Tibial nerve (tissue), 4 donors: ENCODE measurements at regions not wholly inside any gene's neighbourhood (a gene's known extent, or its start where the extent isn't known, plus 50 kb on each side); places are given as distances from the start of the nearest gene placed in this dataset.

Experiments
- CTCF ChIP-seq, 5 experiments: fragments of 200-600 bp in 3 of 5; fragments of 450-650 bp in 2 of 5; sonication (generic) in 3 of 5; IDR thresholded peaks; one replicate each; pipeline ENCODE4 v1.5.1; 2016 to 2019; ENCODE audit warnings: antibody characterized with exemption in 5 of 5, mild to moderate bottlenecking in 3 of 5, moderate library complexity in 2 of 5
- EP300 ChIP-seq, 2 donors: sonication (generic); formaldehyde crosslinking; IDR thresholded peaks; one replicate each; pipeline ENCODE4 v1.6.1; 2017; ENCODE audit warnings: antibody characterized with exemption in 2 of 2, mild to moderate bottlenecking in 1 of 2
- POLR2A ChIP-seq, 2 donors: fragments of 450-650 bp; IDR thresholded peaks; one replicate each; pipeline ENCODE4 v1.6.1; 2017; ENCODE audit warnings: antibody characterized with exemption in 2 of 2, mild to moderate bottlenecking in 2 of 2, moderate library complexity in 2 of 2

- TF ChIP-seq CTCF (IDR thresholded peaks at IDR 0.05): no peak
- TF ChIP-seq POLR2A (IDR thresholded peaks at IDR 0.05): no peak
- no peak for TF ChIP-seq EP300 (IDR thresholded peaks at IDR 0.05)
Measured at GRCh38 chr2:103219398-103219797, 457.6 kb downstream of the TMEM182 start.
